ENCODE measurements at regions not wholly inside any gene's neighbourhood (a gene's known extent, or its start where the extent isn't known, plus 50 kb on each side); places are given as distances from the start of the nearest gene placed in this dataset.

DNA sequence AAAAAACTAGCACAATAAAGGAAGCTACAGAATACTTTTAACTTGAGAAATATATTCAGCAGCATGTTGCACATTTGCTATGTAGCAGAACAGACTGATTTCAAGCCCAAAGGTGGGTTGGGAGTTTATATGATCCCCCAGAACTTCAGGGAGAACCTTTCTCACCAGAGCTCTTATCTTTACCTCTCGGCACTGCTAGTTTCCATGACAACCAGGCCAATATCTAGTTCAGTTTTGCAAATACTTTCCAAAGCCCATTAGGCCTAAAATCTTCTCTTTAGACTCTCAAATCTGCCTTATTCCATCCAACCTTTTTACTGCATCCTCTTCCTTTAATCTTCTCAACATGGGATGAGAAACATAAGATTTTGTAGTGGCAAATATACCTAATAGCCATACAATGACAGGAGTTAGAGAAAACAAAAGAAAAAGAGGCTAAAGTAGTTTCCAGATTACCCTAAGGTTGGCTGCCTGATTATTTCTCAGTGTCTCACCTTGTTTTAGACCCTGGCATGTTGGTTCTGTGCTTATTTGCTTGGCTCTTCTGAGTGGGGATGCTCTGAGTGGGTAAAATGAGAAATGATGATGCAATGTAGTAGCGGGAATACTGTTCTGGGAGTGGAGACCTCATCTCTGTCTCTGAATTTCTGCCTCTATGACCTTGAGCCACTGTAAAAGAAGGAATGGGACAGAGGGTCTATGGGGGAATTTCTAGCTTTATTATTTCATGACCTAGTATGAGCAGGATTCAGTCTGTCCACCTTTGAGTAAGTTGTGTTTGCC, 427.6 kb upstream of the STXBP6 start:
- TF ChIP-seq ZFP36 (IDR thresholded peaks at IDR 0.05; ENCODE audit: low read depth, low read length, partially characterized antibody), result no peak
- TF ChIP-seq, protein P1, sequence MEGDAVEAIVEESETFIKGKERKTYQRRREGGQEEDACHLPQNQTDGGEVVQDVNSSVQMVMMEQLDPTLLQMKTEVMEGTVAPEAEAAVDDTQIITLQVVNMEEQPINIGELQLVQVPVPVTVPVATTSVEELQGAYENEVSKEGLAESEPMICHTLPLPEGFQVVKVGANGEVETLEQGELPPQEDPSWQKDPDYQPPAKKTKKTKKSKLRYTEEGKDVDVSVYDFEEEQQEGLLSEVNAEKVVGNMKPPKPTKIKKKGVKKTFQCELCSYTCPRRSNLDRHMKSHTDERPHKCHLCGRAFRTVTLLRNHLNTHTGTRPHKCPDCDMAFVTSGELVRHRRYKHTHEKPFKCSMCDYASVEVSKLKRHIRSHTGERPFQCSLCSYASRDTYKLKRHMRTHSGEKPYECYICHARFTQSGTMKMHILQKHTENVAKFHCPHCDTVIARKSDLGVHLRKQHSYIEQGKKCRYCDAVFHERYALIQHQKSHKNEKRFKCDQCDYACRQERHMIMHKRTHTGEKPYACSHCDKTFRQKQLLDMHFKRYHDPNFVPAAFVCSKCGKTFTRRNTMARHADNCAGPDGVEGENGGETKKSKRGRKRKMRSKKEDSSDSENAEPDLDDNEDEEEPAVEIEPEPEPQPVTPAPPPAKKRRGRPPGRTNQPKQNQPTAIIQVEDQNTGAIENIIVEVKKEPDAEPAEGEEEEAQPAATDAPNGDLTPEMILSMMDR (IDR thresholded peaks at IDR 0.05 in 2 of 3, conservative IDR thresholded peaks at IDR 0.05 in 1 of 3; ENCODE audit: insufficient read depth in 2 of 3, low read depth in 1 of 3, low read length in 3 of 3), result no peak
- TF ChIP-seq, protein P2, sequence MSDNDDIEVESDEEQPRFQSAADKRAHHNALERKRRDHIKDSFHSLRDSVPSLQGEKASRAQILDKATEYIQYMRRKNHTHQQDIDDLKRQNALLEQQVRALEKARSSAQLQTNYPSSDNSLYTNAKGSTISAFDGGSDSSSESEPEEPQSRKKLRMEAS (CRISPR knock-in tag; IDR thresholded peaks at IDR 0.05), result no peak
- no peak for TF ChIP-seq ZNF431 (CRISPR knock-in tag; IDR thresholded peaks at IDR 0.05)
- no peak for TF ChIP-seq ZNF696 (CRISPR knock-in tag; conservative IDR thresholded peaks at IDR 0.05)
- TF ChIP-seq, protein P3, sequence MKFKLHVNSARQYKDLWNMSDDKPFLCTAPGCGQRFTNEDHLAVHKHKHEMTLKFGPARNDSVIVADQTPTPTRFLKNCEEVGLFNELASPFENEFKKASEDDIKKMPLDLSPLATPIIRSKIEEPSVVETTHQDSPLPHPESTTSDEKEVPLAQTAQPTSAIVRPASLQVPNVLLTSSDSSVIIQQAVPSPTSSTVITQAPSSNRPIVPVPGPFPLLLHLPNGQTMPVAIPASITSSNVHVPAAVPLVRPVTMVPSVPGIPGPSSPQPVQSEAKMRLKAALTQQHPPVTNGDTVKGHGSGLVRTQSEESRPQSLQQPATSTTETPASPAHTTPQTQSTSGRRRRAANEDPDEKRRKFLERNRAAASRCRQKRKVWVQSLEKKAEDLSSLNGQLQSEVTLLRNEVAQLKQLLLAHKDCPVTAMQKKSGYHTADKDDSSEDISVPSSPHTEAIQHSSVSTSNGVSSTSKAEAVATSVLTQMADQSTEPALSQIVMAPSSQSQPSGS (CRISPR knock-in tag; IDR thresholded peaks at IDR 0.05), result no peak
- TF ChIP-seq, protein P4, sequence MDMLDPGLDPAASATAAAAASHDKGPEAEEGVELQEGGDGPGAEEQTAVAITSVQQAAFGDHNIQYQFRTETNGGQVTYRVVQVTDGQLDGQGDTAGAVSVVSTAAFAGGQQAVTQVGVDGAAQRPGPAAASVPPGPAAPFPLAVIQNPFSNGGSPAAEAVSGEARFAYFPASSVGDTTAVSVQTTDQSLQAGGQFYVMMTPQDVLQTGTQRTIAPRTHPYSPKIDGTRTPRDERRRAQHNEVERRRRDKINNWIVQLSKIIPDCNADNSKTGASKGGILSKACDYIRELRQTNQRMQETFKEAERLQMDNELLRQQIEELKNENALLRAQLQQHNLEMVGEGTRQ (CRISPR knock-in tag; IDR thresholded peaks at IDR 0.05), result no peak
- TF ChIP-seq NBN (IDR thresholded peaks at IDR 0.05; ENCODE audit: low read depth), result no peak
- TF ChIP-seq POLR2A (conservative IDR thresholded peaks at IDR 0.05), result no peak
- no peak for TF ChIP-seq RBM39 (optimal IDR thresholded peaks at IDR 0.05; ENCODE audit: low read depth, low read length)
- TF ChIP-seq LEF1 (IDR thresholded peaks at IDR 0.05), result no peak
- no peak for TF ChIP-seq ZNF239 (CRISPR knock-in tag; IDR thresholded peaks at IDR 0.05)

All from K562 (cell line).